DMS79 (cell line): ENCODE measurements at regions not wholly inside any gene's neighbourhood (a gene's known extent, or its start where the extent isn't known, plus 50 kb on each side); places are given as distances from the start of the nearest gene placed in this dataset.

ENCODE experiments used
- DNase-seq: peaks from one replicate; lab custom pipeline; 2025; lab: John Stamatoyannopoulos, UW

GRCh38 chr2:59012971-59013370 is 771.8 kb upstream of the FANCL start:
- DNase-seq = no peak

- no peak for DNase-seq
These were observed 771.1 kb upstream of the FANCL start for GRCh38 chr2:59012234-59012633.

- no peak for DNase-seq
These were observed 767.8 kb upstream of the FANCL start for GRCh38 chr2:59008950-59009349.

GRCh38 chr2:59005836-59006615 is 764.9 kb upstream of the FANCL start:
- DNase-seq = no peak

- DNase-seq = no peak
These were observed 763.5 kb upstream of the FANCL start for GRCh38 chr2:59004621-59005020.

- no peak for DNase-seq
These were observed 759.7 kb upstream of the FANCL start for GRCh38 chr2:59000796-59001195.

GRCh38 chr2:58992062-58992706 is 751.1 kb upstream of the FANCL start:
- DNase-seq = no peak

GRCh38 chr2:58991357-58991756 is 750.2 kb upstream of the FANCL start:
- DNase-seq = no peak

GRCh38 chr2:58985541-58985940 is 744.4 kb upstream of the FANCL start:
- DNase-seq = no peak

- peak; percentile 14 for DNase-seq
These were observed 743.6 kb upstream of the FANCL start for GRCh38 chr2:58984731-58985130.

- no peak for DNase-seq
These were observed 742.0 kb upstream of the FANCL start for GRCh38 chr2:58983111-58983510.

- no peak for DNase-seq
These were observed 740.1 kb upstream of the FANCL start for GRCh38 chr2:58981237-58981636.

- DNase-seq = no peak
These were observed 735.4 kb upstream of the FANCL start for GRCh38 chr2:58976375-58977071.

GRCh38 chr2:58974881-58975280 is 733.8 kb upstream of the FANCL start:
- no peak for DNase-seq

- no peak for DNase-seq
These were observed 733.3 kb upstream of the FANCL start for GRCh38 chr2:58974426-58974825.

- peak; percentile 46 for DNase-seq
These were observed 732.7 kb upstream of the FANCL start for GRCh38 chr2:58973811-58974281.

GRCh38 chr2:58972737-58973136 is 731.6 kb upstream of the FANCL start:
- no peak for DNase-seq

GRCh38 chr2:58971511-58972360 is 730.6 kb upstream of the FANCL start:
- no peak for DNase-seq

GRCh38 chr2:58970365-58970764 is 729.2 kb upstream of the FANCL start:
- DNase-seq = no peak

- DNase-seq = no peak
These were observed 727.8 kb upstream of the FANCL start for GRCh38 chr2:58968885-58969284.

GRCh38 chr2:58967736-58968135 is 726.6 kb upstream of the FANCL start:
- DNase-seq = no peak

GRCh38 chr2:58965602-58966001 is 724.5 kb upstream of the FANCL start:
- DNase-seq = no peak
